Mucosa of rectum (tissue), 2 donors: ENCODE measurements at regions not wholly inside any gene's neighbourhood (a gene's known extent, or its start where the extent isn't known, plus 50 kb on each side); places are given as distances from the start of the nearest gene placed in this dataset.
"Not testable (repeated sequence)": the region's sequence is repeated elsewhere in the genome, so short reads cannot be mapped to it uniquely, and the experiment has no call there.

ENCODE experiments used
- H3K27ac ChIP-seq, 2 donors: one replicate each; pipeline ENCODE4 v1.7.0; 2013; ENCODE audit warnings: inconsistent platforms in 2 of 2, low read depth in 2 of 2, low read length in 2 of 2
- H3K27me3 ChIP-seq, 2 donors: one replicate each; pipeline ENCODE4 v1.7.0; 2013; ENCODE audit warnings: low read length in 2 of 2; ENCODE audit not compliant: control insufficient read depth in 2 of 2, insufficient read depth in 2 of 2
- H3K36me3 ChIP-seq, 2 donors: one replicate each; pipeline ENCODE4 v1.7.0; 2013; ENCODE audit warnings: low read length in 2 of 2; ENCODE audit not compliant: control insufficient read depth in 2 of 2, insufficient read depth in 2 of 2
- H3K4me1 ChIP-seq, 2 donors: one replicate each; pipeline ENCODE4 v1.7.0; 2013; ENCODE audit warnings: low read length in 2 of 2, mild to moderate bottlenecking in 1 of 2; ENCODE audit not compliant: control insufficient read depth in 2 of 2, insufficient read depth in 2 of 2
- H3K4me3 ChIP-seq, 2 donors: one replicate each; pipeline ENCODE4 v1.7.0; 2013; ENCODE audit warnings: low read length in 2 of 2
- H3K9ac ChIP-seq, 2 donors: one replicate each; pipeline ENCODE4 v1.7.0; 2013; ENCODE audit warnings: low read length in 2 of 2, low read depth in 1 of 2, mild to moderate bottlenecking in 1 of 2
- H3K9me3 ChIP-seq, 2 donors: one replicate each; pipeline ENCODE4 v1.7.0; 2013; ENCODE audit warnings: low read length in 2 of 2; ENCODE audit not compliant: control insufficient read depth in 2 of 2
- donor health status: healthy.
- donor health status: Normal muscosa, but diverticular disease.

- no peaks in the 10 kb centered on the region for H3K36me3 ChIP-seq
- no peak overlapping the region for H3K4me3 ChIP-seq
- H3K9ac ChIP-seq = no peak overlapping the region
- no peaks in the 10 kb centered on the region for H3K27me3 ChIP-seq
- H3K4me1 ChIP-seq = no peaks in the 10 kb centered on the region
- H3K9me3 ChIP-seq = peaks cover 0 to 2% of the 10 kb centered on the region in 2 donors
- no peak overlapping the region for H3K27ac ChIP-seq
Measured at GRCh38 chr10:9175200-9175599, 1120.7 kb downstream of the GATA3 start.

GRCh38 chr10:9183197-9183880, 1128.9 kb downstream of the GATA3 start:
- H3K27ac ChIP-seq, H3K9ac ChIP-seq, H3K36me3 ChIP-seq, H3K27me3 ChIP-seq, H3K4me1 ChIP-seq, H3K4me3 ChIP-seq, H3K9me3 ChIP-seq: not testable (repeated sequence)

GRCh38 chr10:9188022-9188810, 1133.7 kb downstream of the GATA3 start:
- no peaks in the 10 kb centered on the region for H3K9me3 ChIP-seq
- H3K4me3 ChIP-seq = no peak overlapping the region
- no peaks in the 10 kb centered on the region for H3K4me1 ChIP-seq
- no peak overlapping the region for H3K27ac ChIP-seq
- no peaks in the 10 kb centered on the region for H3K27me3 ChIP-seq
- H3K9ac ChIP-seq = no peak overlapping the region
- H3K36me3 ChIP-seq = no peaks in the 10 kb centered on the region

GRCh38 chr10:9189448-9189847, 1135.0 kb downstream of the GATA3 start:
- no peaks in the 10 kb centered on the region for H3K9me3 ChIP-seq
- no peaks in the 10 kb centered on the region for H3K36me3 ChIP-seq
- H3K27me3 ChIP-seq = no peaks in the 10 kb centered on the region
- no peak overlapping the region for H3K27ac ChIP-seq
- H3K4me1 ChIP-seq = no peaks in the 10 kb centered on the region
- no peak overlapping the region for H3K9ac ChIP-seq
- no peak overlapping the region for H3K4me3 ChIP-seq

GRCh38 chr10:9193120-9193519, 1138.6 kb downstream of the GATA3 start:
- Histone ChIP-seq H3K9me3 (no peaks in the 10 kb centered on the region), H3K27ac (no peak overlapping the region), H3K9ac (no peak overlapping the region), H3K27me3 (no peaks in the 10 kb centered on the region), H3K36me3 (no peaks in the 10 kb centered on the region), H3K4me3 (no peak overlapping the region), H3K4me1 (no peaks in the 10 kb centered on the region)

GRCh38 chr10:9195385-9195784, 1140.9 kb downstream of the GATA3 start:
- Histone ChIP-seq H3K4me3 (no peak overlapping the region), H3K4me1 (no peaks in the 10 kb centered on the region), H3K9ac (no peak overlapping the region), H3K9me3 (no peaks in the 10 kb centered on the region), H3K36me3 (no peaks in the 10 kb centered on the region), H3K27me3 (no peaks in the 10 kb centered on the region), H3K27ac (no peak overlapping the region)

- H3K36me3 ChIP-seq = no peaks in the 10 kb centered on the region
- no peaks in the 10 kb centered on the region for H3K27me3 ChIP-seq
- no peaks in the 10 kb centered on the region for H3K9me3 ChIP-seq
- H3K4me3 ChIP-seq = no peak overlapping the region
- H3K9ac ChIP-seq = no peak overlapping the region
- no peak overlapping the region for H3K27ac ChIP-seq
- no peaks in the 10 kb centered on the region for H3K4me1 ChIP-seq
Measured at GRCh38 chr10:9198611-9199010, 1144.1 kb downstream of the GATA3 start.

GRCh38 chr10:9205558-9205957, 1151.1 kb downstream of the GATA3 start:
- Histone ChIP-seq H3K9me3 (no peaks in the 10 kb centered on the region), H3K27me3 (no peaks in the 10 kb centered on the region), H3K4me1 (no peaks in the 10 kb centered on the region), H3K36me3 (no peaks in the 10 kb centered on the region), H3K9ac (no peak overlapping the region), H3K4me3 (no peak overlapping the region), H3K27ac (no peak overlapping the region)

GRCh38 chr10:9209105-9209798, 1154.8 kb downstream of the GATA3 start:
- H3K27ac ChIP-seq = no peak overlapping the region
- no peaks in the 10 kb centered on the region for H3K9me3 ChIP-seq
- no peaks in the 10 kb centered on the region for H3K4me1 ChIP-seq
- no peak overlapping the region for H3K9ac ChIP-seq
- H3K27me3 ChIP-seq = no peaks in the 10 kb centered on the region
- H3K4me3 ChIP-seq = no peak overlapping the region
- H3K36me3 ChIP-seq = no peaks in the 10 kb centered on the region

- Histone ChIP-seq H3K9ac (no peak overlapping the region), H3K27ac (no peak overlapping the region), H3K36me3 (no peaks in the 10 kb centered on the region), H3K27me3 (no peaks in the 10 kb centered on the region), H3K4me3 (no peak overlapping the region), H3K4me1 (no peaks in the 10 kb centered on the region), H3K9me3 (no peaks in the 10 kb centered on the region)
Measured at GRCh38 chr10:9211228-9211627, 1156.7 kb downstream of the GATA3 start.
